ENCODE measurements at regions not wholly inside any gene's neighbourhood (a gene's known extent, or its start where the extent isn't known, plus 50 kb on each side); places are given as distances from the start of the nearest gene placed in this dataset.

- TF ChIP-seq CTCF (IDR thresholded peaks at IDR 0.05) (no peak), POLR2A (IDR thresholded peaks at IDR 0.05) (no peak)
These were observed 845.5 kb upstream of the ADGRL4 start for GRCh38 chr1:79852004-79852403.

Data from adrenal gland (tissue), 5 donors.